D341Med (cell line): ENCODE measurements at regions not wholly inside any gene's neighbourhood (a gene's known extent, or its start where the extent isn't known, plus 50 kb on each side); places are given as distances from the start of the nearest gene placed in this dataset.
A peak's percentile ranks its signal among the peaks of the same experiment; 100 is the strongest.
"Not testable (repeated sequence)": the region's sequence is repeated elsewhere in the genome, so short reads cannot be mapped to it uniquely, and the experiment has no call there.

Experiments
- DNase-seq: peaks from one replicate; pipeline ENCODE4 v3.0.0; 2012; ENCODE audit warnings: low spot score

DNA sequence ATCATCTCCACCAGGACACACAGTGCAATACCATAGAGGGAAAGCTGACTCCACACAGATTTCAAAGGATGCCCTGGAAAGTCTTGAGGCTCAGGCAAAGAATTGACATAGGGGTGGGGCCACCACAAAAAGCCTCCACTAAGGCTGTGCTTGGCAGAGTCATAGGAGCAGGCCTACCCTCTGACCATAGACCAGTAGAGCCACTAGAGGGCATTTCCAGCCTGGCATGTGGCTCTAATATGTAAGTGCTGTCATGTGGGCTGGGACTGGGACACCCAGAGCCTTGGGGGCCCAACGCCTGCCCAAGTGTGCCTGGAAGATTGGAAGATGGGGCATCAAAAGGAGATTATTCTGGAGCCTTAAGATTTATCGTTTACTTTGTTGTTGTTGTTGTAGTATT lies 726.0 kb downstream of the DNAH5 start:
- DNase-seq: peak; percentile 14

DNA sequence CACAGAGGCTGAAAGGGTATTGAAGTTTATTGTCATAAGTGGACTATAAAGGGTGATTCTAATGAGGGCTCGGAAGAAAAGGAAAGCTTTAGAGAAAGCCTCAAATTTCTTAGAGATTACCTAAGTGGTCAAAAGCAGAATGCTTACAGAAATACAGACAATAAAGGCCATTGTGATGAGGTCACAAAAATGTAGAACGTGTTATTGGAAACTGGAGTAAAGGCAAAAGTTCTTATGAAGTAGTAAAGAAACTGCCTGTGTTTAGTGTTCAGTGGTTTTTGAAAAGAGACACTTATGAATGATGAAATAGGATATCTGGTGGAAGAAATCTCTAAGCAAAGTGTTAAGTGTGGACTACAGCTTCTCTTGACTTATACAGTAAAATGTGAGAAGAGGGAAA lies 726.9 kb downstream of the DNAH5 start:
- no peak for DNase-seq

DNA sequence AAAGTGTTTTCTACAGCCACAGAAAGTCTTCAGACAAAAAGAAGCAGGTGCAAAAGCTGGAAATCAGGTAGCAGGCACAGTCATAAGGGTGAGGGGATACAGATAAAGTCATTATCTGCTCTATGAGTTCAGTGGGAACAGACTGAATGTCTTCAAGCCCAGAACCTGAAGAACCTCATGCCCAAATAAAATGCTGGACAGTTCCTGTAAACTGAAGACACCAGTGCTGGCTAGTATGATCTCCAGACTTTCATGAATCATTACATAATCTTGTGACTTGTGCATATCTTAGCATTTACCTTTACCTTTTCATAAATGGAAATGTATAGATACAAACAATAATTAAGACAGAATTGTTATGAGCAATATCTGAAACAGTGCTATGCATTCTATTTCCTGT lies 728.7 kb downstream of the DNAH5 start:
- no peak for DNase-seq

DNA sequence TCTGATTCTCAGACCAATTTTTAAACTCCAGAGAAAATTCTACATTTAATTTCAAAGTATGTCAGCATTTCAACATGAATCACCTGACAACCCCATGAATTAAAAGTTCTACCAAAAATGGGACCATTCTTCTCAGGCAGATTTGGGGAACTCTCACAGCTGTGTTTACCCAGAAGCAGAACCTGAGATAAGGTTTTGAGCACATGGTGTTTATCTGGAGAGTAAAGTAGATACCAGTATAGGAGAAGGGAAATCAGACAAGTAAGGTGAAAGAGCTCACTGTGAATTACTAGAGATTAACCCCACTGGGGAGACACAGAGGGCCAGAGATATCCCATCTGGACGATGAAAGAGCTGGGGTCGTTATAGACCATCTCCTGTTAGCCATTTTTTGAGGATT lies 729.1 kb downstream of the DNAH5 start:
- DNase-seq: no peak

DNA sequence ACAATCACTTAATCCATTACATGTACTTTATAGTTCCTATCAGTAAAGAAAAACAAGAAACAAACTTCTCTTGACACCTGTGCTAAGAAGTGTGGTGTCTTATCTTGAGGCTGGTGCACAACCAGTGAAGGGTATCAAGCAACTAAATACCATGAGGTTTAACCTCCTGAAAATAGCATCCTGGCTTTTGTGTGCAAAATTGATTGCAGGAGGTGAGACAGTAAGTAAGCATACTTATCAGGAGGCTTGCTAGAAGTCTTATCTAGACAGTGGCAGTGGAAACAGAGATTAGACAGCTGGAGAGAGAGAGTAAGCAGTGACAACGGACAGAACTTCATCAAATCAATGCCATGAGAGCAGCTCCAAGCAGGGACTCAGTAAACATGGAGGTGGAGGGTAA lies 730.3 kb downstream of the DNAH5 start:
- no peak for DNase-seq

DNA sequence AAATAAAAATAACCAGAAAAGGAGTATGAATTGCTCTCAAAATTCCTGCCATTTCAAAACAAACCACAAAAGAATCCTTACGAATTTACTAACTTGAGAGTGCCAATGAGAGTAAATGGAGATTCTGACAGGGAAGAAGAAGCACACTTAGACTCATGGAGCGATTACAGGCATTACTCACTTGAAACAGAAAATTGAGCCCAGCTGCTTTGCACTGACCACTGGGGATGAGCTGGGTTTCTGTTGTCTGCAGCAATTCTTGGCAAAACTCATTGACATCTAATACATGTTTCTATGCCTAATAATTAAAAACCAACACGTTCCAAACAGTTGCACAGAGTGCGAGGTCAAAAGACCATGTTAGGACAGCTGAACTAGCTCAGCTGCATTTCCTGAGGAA lies 731.6 kb downstream of the DNAH5 start:
- no peak for DNase-seq

DNA sequence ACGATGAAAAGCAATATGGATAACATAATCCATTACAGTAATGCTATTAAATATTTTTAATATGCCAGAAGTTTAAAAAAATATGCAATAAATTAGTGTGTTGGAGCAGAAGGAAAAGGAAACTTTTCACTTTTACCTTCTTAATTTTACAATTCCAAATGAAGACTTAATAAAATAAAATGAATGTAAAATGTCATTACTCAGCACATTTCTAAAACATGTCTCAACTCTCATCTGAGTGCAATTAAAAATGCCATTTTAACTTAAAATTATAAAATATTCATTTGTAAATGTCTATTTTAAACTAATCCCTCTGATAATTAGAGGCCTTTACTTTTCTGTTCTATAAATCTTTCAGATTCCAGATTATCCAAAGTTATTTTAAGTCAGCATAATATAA lies 733.4 kb downstream of the DNAH5 start:
- DNase-seq: no peak

DNA sequence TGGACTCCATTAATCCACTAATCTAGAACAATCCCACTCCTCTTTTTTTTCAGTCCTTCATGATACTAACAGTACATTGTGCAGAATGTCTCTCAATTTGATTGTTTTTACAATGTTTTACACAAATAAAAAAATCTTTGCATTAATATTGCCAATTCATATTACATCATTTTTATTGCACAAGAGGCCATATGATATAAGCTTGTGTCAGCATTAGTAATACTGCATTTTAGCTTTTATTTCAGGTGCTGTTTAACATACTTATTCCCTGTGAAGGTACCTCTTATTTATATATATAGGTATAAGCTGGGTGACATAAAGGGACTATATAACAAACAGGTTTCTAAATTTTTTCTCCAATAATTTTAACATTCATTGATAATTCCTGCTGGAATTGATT lies 737.4 kb downstream of the DNAH5 start:
- DNase-seq: no peak

DNA sequence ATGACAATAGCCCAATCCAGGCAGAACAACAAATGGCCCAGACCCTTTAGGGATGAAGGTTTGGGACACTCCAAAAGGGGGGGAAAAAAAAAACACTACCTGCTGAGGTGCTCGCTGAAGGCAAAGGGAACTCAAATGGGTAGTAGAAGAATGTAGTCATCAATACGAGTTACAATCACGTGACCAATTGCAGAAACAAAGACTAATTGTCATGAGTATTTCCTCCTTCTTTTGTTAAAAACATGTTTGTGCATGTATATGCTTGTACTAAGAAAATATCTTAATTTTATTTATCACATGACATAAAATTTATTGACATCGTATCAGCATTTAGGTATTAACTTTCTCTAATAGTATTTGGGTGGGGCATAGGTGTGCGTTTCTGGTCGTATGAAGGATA lies 743.5 kb downstream of the DNAH5 start:
- no peak for DNase-seq

DNA sequence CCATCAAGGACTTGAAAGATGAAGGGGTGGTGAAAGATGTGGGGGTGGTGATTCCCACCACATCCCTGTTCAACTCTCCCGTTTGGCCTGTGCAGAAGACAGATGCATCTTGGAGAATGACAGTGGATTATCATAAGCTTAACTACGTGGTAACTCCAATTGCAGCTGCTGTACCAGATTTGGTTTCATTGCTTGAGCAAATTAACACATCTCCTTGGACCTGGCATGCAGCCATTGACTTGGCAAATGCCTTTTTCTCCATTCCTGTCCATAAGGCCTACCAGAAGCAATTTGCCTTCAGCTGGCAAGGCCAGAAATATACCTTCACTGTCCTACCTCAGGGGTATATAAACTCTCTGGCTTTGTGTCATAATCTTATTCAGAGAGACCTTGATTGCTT lies 746.3 kb downstream of the DNAH5 start:
- not testable (repeated sequence) for DNase-seq

DNA sequence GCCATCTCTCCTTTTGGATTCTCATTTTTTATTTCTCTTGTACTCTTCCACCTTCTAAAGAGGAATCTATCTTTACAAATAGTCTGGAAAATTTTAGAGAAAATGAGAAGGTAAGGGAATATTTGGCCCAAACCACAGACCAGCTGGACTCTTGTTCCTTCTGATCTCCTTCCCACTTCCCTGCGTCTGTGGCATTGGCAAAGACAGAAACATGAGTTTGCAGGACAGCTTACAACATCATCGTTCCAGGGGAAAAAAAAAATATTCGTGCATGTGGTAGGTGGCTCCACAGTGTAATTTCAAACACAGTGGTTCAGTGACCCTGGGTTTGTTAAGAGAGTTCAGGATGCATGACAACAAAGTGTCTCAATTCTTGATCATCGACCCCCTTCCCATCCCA lies 755.0 kb downstream of the DNAH5 start:
- DNase-seq: no peak

DNA sequence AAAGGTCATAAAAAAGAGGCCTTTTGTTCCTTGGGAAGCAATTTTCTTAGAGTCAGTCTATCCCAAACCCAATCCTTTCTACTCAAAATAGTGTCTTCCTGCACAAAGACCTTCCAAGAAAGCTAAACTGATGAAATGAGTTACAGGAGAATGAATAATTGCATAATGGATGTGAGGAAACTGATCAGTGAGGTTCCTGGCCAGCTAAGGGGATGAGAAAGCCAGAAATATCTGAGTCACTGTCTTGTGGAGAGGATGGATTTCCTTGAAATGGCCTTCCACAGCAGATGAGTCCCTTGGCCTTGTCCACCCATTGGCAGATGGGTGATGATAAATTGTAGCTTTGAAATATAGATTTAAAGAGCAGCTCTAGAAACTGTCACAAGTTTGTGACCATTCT lies 756.1 kb downstream of the DNAH5 start:
- DNase-seq: no peak

DNA sequence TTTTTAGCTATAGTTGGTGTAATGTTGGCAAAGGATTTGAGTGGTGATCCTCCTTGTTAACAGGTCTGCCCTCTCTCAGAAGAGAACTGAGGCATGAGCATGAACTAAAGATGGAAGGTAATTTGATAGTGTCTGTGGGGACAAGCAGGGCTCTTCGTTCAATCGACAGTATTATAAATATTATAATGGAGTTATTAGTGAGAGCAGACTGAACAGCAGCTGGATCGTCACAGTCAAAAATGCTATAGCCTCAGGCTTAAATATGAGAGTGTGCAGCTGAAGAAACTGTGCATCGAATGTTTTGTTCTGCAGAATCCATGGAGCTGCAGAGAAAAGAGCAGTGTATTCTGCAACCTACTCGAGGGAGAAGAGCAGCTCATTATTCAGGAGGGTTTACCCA lies 757.3 kb downstream of the DNAH5 start:
- no peak for DNase-seq

DNA sequence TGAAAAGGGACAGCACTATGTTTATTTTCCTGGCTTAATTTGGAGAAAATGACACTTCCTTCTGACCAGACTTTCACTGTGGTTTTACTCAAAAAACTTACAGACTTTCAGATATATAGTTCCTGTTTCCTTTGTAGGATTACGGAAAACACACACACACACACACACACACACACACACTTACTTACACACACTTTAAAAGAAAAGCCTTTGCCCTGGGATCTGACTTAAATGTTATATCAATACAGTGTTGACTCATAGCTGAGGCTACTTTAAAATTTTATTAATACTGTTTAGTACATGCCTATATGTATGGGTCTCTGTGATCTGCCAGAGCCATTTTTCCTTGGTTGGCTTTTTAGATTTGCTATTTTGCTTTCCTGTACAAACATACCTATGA lies 758.3 kb downstream of the DNAH5 start:
- no peak for DNase-seq

DNA sequence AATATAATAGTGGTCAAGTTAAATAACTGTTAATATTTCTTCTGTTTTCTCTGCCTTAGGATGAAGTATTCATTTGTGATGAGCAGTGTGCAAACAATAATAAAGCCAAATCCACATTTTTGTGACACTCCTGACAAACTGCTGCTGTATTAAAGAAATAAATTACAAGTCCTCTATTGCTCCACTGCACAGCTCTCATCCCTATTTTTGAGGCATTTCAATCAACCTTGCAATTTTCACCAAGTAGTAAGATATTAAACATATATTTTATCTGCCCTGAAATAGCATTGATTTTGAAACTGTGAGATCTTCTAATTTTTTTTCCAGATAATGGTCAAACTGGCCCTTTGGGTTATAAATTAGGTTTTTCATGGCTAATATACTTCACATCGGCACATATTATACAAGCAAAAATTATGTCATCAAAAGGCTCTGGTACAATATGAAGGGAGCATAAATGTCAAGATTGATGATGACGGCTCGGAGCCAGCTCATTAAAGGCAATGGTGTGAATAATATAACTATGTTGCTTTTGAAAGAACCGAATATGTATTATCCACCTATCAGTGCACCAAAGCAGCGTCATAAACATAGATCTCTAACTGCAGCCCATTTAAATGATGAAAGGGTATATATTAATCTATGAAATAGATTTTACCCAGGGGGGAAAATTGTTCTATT lies 764.9 kb downstream of the DNAH5 start:
- no peak for DNase-seq

DNA sequence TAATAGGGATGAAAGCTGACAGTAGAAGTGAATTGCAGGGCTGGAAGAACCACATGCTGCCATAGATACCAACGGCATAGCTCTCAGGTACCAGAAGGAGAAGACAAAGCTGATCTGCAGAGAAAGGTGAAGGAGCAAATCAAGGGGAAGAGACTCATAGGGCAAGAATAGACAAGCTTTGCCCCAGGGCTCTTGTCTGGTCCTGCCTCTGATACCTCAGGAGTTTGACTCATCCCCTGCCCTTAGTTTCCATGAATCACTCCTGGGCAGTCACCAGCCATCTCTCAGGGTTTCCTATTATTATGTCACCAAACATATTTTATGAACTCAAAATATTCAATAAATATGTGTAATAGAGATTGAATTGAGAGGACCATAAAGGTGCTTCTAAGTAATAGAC lies 800.9 kb downstream of the DNAH5 start:
- no peak for DNase-seq

DNA sequence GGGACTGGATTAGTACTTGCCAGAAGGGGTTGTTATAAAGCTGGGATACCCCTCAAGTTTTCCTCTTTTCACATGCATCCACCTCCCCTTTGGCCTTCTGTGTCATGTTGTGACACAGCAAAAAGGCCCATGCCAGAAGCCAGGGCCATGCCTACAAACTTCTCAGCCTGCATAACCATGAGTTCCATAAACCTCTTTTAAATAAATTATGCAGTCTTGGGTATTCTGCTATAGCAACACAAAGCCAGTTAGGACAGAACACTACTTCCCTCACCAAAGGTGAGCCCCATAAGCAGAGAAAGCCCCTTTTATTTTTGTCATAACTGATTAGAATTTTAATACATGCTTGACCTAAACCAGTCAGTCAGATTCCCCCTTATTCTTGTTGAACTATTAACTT lies 801.3 kb downstream of the DNAH5 start:
- DNase-seq: no peak

DNA sequence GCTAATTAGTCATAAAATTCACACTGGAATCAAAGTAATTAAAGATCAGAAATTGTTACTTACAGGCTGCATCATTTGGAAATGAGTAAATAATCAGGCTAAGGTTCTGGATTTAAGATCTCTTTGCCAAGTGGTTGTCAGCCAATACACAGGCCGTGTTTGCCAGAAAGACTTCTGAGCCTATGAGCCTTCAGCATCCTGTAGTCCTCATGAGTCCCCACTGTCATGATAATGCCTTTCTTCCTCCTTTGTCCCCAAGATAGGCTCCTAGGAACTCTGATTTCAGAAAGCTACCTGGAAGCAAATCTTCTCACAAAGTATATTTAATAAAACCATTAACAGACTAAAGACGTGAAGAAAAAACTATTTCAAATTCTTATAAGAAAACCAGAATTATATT lies 810.5 kb downstream of the DNAH5 start:
- no peak for DNase-seq

DNA sequence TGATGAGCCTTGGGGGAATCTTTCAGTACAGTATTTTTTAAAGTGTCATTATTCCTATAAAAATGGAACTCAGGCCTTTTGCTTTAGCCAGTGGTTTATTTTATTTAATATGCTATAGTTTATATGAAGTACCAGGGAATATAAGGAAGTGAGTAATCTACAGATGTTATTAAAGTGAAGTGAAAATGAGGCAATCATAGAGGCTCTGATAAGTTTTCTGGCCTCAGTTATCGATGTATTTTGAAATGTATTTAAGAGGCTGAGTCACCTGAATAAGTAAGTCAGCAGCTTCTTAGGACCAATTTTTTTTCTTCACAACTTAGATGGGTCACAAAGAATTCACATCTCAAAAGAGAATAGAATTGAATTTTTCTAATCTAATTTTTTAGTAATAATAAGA lies 829.0 kb downstream of the DNAH5 start:
- no peak for DNase-seq

DNA sequence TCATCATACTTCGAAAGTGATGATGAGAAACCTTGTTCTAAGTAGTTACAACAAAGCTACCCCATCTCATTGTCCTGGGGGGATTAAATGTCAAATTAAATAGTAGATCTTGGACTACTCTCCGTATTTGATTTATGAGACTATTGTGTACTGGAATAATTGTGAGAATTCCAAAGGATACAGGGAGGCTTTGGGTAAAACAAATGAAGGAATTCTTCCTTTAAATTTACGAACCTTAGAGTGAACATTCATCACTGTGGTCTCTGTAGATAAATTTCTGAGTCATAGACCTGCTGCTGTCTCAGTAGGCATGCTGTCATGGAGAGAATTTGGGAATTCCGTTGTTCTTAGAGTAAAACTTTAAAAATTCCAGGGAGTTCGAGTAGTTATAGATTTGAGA lies 836.2 kb downstream of the DNAH5 start:
- no peak for DNase-seq

DNA sequence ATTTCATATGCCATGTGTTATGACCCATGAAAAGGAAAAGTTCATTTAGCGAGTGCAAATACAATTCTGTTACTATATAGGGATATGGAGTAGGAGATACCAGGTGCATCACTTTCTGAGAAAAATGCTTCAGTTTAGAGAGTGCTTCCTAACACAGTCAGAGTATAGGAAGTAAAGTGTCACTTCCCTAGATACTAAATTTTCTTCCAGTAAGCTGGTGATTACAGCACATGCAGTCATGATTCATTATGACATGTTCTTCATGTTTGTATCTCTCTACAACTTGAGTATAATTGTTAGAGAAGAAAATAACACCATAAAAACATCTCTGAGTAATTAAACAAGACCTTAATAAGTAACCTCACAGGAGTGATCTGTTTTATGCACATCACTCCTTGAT lies 837.0 kb downstream of the DNAH5 start:
- no peak for DNase-seq

DNA sequence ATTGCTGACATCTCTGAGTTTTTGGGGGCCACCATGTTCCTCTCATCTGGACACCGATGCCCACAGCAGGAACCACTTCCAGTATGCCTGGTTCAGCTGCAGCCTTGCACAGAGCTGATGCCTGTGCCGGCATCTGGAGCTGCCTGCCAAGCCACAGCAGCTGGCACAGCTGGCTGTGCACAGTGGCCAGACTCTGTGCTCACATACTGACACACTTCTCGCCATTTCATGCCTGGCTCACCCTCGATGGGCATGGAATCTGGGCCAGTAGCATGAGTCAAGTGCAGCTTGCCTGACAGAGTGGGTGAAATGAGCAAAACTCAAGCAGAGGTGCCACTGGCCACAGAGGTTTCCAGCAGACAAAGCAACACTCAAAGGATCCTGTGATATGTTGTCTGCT lies 863.4 kb downstream of the DNAH5 start:
- DNase-seq: no peak

DNA sequence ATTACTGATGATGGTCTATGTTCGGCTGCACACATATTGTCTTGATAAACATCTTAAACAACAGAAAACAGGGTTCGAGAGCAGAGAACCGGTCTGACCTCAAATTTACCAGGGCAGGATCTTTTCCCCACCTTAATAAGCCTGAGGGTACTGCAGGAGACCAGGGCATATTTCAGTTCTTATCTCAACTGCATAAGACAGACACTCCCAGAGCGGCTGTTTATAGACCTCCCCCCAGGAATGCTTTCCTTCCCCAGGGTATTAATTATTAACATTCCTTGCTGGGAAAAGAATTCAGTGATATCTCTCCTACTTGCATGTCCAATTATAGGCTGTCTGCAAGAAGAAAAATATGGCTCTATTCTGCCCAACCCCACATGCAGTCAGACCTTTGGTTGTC lies 871.6 kb downstream of the DNAH5 start:
- not testable (repeated sequence) for DNase-seq

DNA sequence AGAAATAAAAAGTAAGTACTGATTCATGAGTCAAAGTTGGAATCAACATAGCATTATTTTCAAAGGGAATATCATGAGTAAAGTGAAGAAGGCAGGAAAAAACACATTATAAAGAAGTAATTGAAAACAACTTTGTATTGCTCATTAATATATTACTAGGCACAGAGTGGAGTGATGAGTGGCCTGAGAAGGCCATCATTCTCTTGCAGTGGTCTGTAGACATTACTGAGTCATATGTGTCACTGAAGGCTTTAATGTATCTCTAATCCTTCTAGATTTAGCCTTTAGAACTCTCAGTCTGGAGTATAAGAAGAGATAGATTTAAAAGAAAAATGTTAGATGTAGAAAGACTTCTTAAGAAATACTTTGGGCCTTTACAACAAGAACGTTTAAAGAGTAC lies 881.4 kb downstream of the DNAH5 start:
- no peak for DNase-seq
